IMR-90 (cell line): ENCODE measurements at regions not wholly inside any gene's neighbourhood (a gene's known extent, or its start where the extent isn't known, plus 50 kb on each side); places are given as distances from the start of the nearest gene placed in this dataset.

ENCODE experiments used
- ATAC-seq: fragments of 200-7000 bp; cut with Tn5 transposase; 2 replicates; pipeline ENCODE4 v1.9.1; 2020; ENCODE audit warnings: low read depth, mild to moderate bottlenecking, moderate library complexity
- BruUV-seq: library from RNA; stranded (reverse); fragments of 400-500 nt; replicated peaks from 2 replicates; lab custom pipeline; 2021; lab: Mats Ljungman, UMichigan
- CTCF ChIA-PET: fragments of 300-600 bp; formaldehyde crosslinking; extraction: SDS; loops from one replicate; lab custom pipeline; 2021; ENCODE audit warnings: antibody characterized with exemption; lab: Yijun Ruan, JAX
- POLR2A ChIA-PET: fragments of 300-600 bp; sonication (Branson Sonifier 250); formaldehyde crosslinking; loops from one replicate; lab custom pipeline; 2022; ENCODE audit warnings: antibody characterized with exemption; ENCODE audit not compliant: unreplicated experiment; lab: Charles Lee
- DNase-seq: peaks from one replicate; pipeline ENCODE4 v3.0.0; 2013
- H2AFZ ChIP-seq: replicated peaks from 2 replicates; pipeline ENCODE3; 2013; ENCODE audit warnings: low read length, mild to moderate bottlenecking; ENCODE audit not compliant: poor library complexity
- H2AK5ac ChIP-seq: 2 replicates; pipeline ENCODE4 v1.6.1; 2013; ENCODE audit warnings: low read depth, low read length, inconsistent platforms
- H2AK9ac ChIP-seq: replicated peaks from 2 replicates; pipeline ENCODE3; 2013; ENCODE audit warnings: mild to moderate bottlenecking, low read depth, low read length, moderate library complexity; ENCODE audit not compliant: poor library complexity
- H2BK120ac ChIP-seq: 2 replicates; pipeline ENCODE4 v1.6.1; 2013; ENCODE audit warnings: low read depth, low read length, inconsistent platforms
- H2BK15ac ChIP-seq: 3 replicates; pipeline ENCODE4 v1.6.1; 2013; ENCODE audit warnings: low read depth, low read length, inconsistent platforms
- H2BK20ac ChIP-seq: 2 replicates; pipeline ENCODE4 v1.6.1; 2013; ENCODE audit warnings: low read depth, mild to moderate bottlenecking, inconsistent platforms, low read length, moderate library complexity
- H2BK5ac ChIP-seq: 2 replicates; pipeline ENCODE4 v1.6.1; 2013; ENCODE audit warnings: mild to moderate bottlenecking, low read depth, low read length, inconsistent platforms; ENCODE audit not compliant: poor library complexity, severe bottlenecking
- H3K14ac ChIP-seq: replicated peaks from 2 replicates; pipeline ENCODE4 v1.6.1; 2013; ENCODE audit warnings: low read depth, low read length, inconsistent platforms
- H3K18ac ChIP-seq: 2 replicates; pipeline ENCODE4 v1.6.1; 2013; ENCODE audit warnings: low read depth, low read length, control low read depth
- H3K23ac ChIP-seq: 2 replicates; pipeline ENCODE4 v1.6.1; 2013; ENCODE audit warnings: low read depth, low read length, inconsistent platforms
- H3K27ac ChIP-seq: 2 replicates; pipeline ENCODE4 v1.5.1; 2013; ENCODE audit warnings: mild to moderate bottlenecking, control low read depth, low read length; ENCODE audit not compliant: insufficient read depth
- H3K27me3 ChIP-seq: 2 replicates; pipeline ENCODE4 v1.6.1; 2013; ENCODE audit warnings: low read length; ENCODE audit not compliant: control insufficient read depth, insufficient read depth
- H3K36me3 ChIP-seq: 2 replicates; pipeline ENCODE4 v1.6.1; 2013; ENCODE audit warnings: low read length, mixed read lengths; ENCODE audit not compliant: control insufficient read depth, insufficient read depth
- H3K4ac ChIP-seq: 2 replicates; pipeline ENCODE4 v1.6.1; 2013; ENCODE audit warnings: low read depth, low read length, inconsistent platforms
- H3K4me1 ChIP-seq: 2 replicates; pipeline ENCODE4 v1.6.1; 2013; ENCODE audit warnings: low read length, mixed read lengths; ENCODE audit not compliant: control insufficient read depth, insufficient read depth
- H3K4me2 ChIP-seq: 2 replicates; pipeline ENCODE4 v1.6.1; 2013; ENCODE audit warnings: low read depth, mild to moderate bottlenecking, control low read depth, low read length, moderate library complexity
- H3K4me3 ChIP-seq: 2 replicates; pipeline ENCODE4 v1.5.1; 2013; ENCODE audit warnings: low read depth, mild to moderate bottlenecking, control low read depth, low read length, moderate library complexity; ENCODE audit not compliant: insufficient read depth
- H3K56ac ChIP-seq: 2 replicates; pipeline ENCODE4 v1.6.1; 2013; ENCODE audit warnings: low read length, inconsistent platforms; ENCODE audit not compliant: insufficient read depth; ENCODE audit errors: extremely low read depth
- H3K79me1 ChIP-seq, 2 experiments: 2 replicates each; pipeline ENCODE4 v1.6.1; 2013; ENCODE audit warnings: low read length in 2 of 2, inconsistent platforms in 1 of 2, low read depth in 1 of 2
- H3K9ac ChIP-seq: 2 replicates; pipeline ENCODE4 v1.6.1; 2013; ENCODE audit warnings: low read depth, low read length, control low read depth
- H3K9me1 ChIP-seq: 2 replicates; pipeline ENCODE4 v1.6.1; 2013; ENCODE audit warnings: low read length, inconsistent platforms; ENCODE audit not compliant: insufficient read depth
- H3K9me3 ChIP-seq: 2 replicates; pipeline ENCODE4 v1.6.1; 2013; ENCODE audit warnings: low read length; ENCODE audit not compliant: control insufficient read depth, insufficient read depth
- H4K20me1 ChIP-seq: 2 replicates; pipeline ENCODE4 v1.6.1; 2013; ENCODE audit warnings: low read length, inconsistent platforms; ENCODE audit not compliant: insufficient read depth
- H4K5ac ChIP-seq: 2 replicates; pipeline ENCODE4 v1.6.1; 2013; ENCODE audit warnings: mild to moderate bottlenecking, low read depth, low read length, control low read depth
- H4K8ac ChIP-seq, 2 experiments: 2 replicates each; pipeline ENCODE4 v1.6.1; 2013; ENCODE audit warnings: low read depth in 2 of 2, low read length in 2 of 2, control low read depth in 1 of 2, inconsistent platforms in 1 of 2
- H4K91ac ChIP-seq: 2 replicates; pipeline ENCODE4 v1.6.1; 2013; ENCODE audit warnings: low read depth, low read length, inconsistent platforms; ENCODE audit not compliant: insufficient read depth
- BHLHE40 ChIP-seq: fragments of 150-350 bp; IDR thresholded peaks from 2 replicates; pipeline ENCODE4 v1.6.1; 2016; ENCODE audit warnings: mild to moderate bottlenecking, low read depth, low read length
- CHD1 ChIP-seq: IDR thresholded peaks from 2 replicates; pipeline ENCODE4 v1.6.1; 2012; ENCODE audit warnings: low read depth, low read length, improper control_type of control experiment
- FOS ChIP-seq: fragments of 150-350 bp; IDR thresholded peaks from 2 replicates; pipeline ENCODE4 v1.6.1; 2016; ENCODE audit warnings: low read depth, low read length
- MAFK ChIP-seq: IDR thresholded peaks from 2 replicates; pipeline ENCODE4 v1.6.1; 2012; ENCODE audit warnings: low read depth, low read length, improper control_type of control experiment
- MAZ ChIP-seq: IDR thresholded peaks from 2 replicates; pipeline ENCODE4 v1.6.1; 2012; ENCODE audit warnings: low read depth, mild to moderate bottlenecking, low read length, improper control_type of control experiment, moderate library complexity, borderline replicate concordance
- MXI1 ChIP-seq: IDR thresholded peaks from 2 replicates; pipeline ENCODE4 v1.6.1; 2012; ENCODE audit warnings: low read depth, mild to moderate bottlenecking, low read length, moderate library complexity, borderline replicate concordance
- NFE2L2 ChIP-seq: fragments of 150-350 bp; IDR thresholded peaks from 2 replicates; pipeline ENCODE4 v1.6.1; 2016; ENCODE audit warnings: low read depth, mild to moderate bottlenecking, low read length
- POLR2A ChIP-seq: IDR thresholded peaks from 2 replicates; pipeline ENCODE4 v1.6.1; 2012; ENCODE audit warnings: mild to moderate bottlenecking, low read depth, low read length
- RAD21 ChIP-seq: IDR thresholded peaks from 2 replicates; pipeline ENCODE4 v1.6.1; 2012; ENCODE audit warnings: low read length, improper control_type of control experiment
- RCOR1 ChIP-seq: IDR thresholded peaks from 2 replicates; pipeline ENCODE4 v1.6.1; 2012; ENCODE audit warnings: mild to moderate bottlenecking, low read length, improper control_type of control experiment; ENCODE audit not compliant: insufficient replicate concordance
- RFX5 ChIP-seq: IDR thresholded peaks from 2 replicates; pipeline ENCODE4 v1.8.0; 2012; ENCODE audit warnings: low read depth, mild to moderate bottlenecking, low read length, moderate library complexity
- SMC3 ChIP-seq: fragments of 150-350 bp; IDR thresholded peaks from 2 replicates; pipeline ENCODE4 v1.6.1; 2016; ENCODE audit warnings: low read depth, mild to moderate bottlenecking, antibody characterized with exemption, low read length, moderate library complexity
- dilution Hi-C: fragments of 300-500 bp; cut with HindIII; formaldehyde crosslinking; loops from one replicate; pipeline ENCODE4 v1.14.3; 2018; ENCODE audit warnings: low sequenced_read_pairs; ENCODE audit not compliant: unreplicated experiment
- in situ Hi-C: fragments of 300-500 bp; cut with MboI; formaldehyde crosslinking; loops from 3 replicates; pipeline ENCODE4 v1.14.3; 2019; ENCODE audit warnings: low sequenced_read_pairs, inconsistent platforms, mixed read lengths
- intact Hi-C: fragments of 100-400 bp; cut with micrococcal nuclease; formaldehyde crosslinking; loops from 2 replicates; pipeline ENCODE4 v1.10.0; 2022
- TF ChIP-seq, protein P1 (sequence below): conservative IDR thresholded peaks from 2 replicates; pipeline ENCODE4 v1.5.1; 2012; ENCODE audit warnings: mild to moderate bottlenecking, low read depth, low read length, improper control_type of control experiment
- TF ChIP-seq, protein P2 (sequence below): fragments of 150-350 bp; IDR thresholded peaks from 2 replicates; pipeline ENCODE4 v1.6.1; 2016; ENCODE audit warnings: low read depth, mild to moderate bottlenecking, low read length, moderate library complexity, borderline replicate concordance
- TF ChIP-seq, protein P3 (sequence below): fragments of 150-350 bp; IDR thresholded peaks from 2 replicates; pipeline ENCODE4 v1.6.1; 2017; ENCODE audit warnings: mild to moderate bottlenecking, antibody characterized with exemption, low read length, low read depth

DNA sequence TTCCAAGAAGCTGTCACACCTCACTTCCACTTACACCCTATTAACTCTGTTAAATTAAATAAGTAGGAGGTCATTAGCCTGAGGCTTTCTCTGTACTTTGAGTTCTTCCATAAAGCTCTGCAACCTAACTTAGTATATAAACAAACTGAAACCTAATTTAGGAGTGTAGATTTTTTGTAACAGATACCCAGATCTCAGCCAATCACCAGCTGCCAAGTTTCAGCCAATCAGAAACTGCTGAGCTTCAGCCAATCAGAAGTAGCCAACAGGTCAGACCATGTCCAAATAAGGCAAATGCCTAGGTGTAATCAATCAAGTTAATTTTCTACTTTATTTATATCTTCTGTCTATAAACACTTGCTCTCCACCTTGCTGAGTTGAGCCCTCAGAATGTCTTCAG, 142.7 kb upstream of the SULF2 start:
- no peak for DNase-seq
- Histone ChIP-seq H2BK15ac (no peak overlapping the region), H3K4me3 (no peak overlapping the region), H3K9ac (no peak overlapping the region), H3K9me3 (no peaks in the 10 kb centered on the region), H3K4me1 (no peaks in the 10 kb centered on the region; the same call in 1 of the 2 replicates), H2BK5ac (no peak overlapping the region), H2BK20ac (no peak overlapping the region), H2AK5ac (no peak overlapping the region), H4K20me1 (no peaks in the 10 kb centered on the region), H4K5ac (no peak overlapping the region), H3K56ac (no peak overlapping the region), H3K27ac (no peak overlapping the region), H3K4ac (no peak overlapping the region), H3K36me3 (no peaks in the 10 kb centered on the region), H4K91ac (no peak overlapping the region), H3K14ac (no peak overlapping the region), H3K18ac (no peak overlapping the region), H3K79me1 (no peaks in the 10 kb centered on the region), H3K4me2 (no peak overlapping the region), H2AK9ac (no peak overlapping the region), H3K9me1 (no peaks in the 10 kb centered on the region), H3K23ac (no peak overlapping the region), H3K27me3 (no peaks in the 10 kb centered on the region), H2BK120ac (no peak overlapping the region), H4K8ac (no peak overlapping the region), H2AFZ (no peak overlapping the region)
- no peak for TF ChIP-seq MAZ
- TF ChIP-seq MXI1: no peak
- TF ChIP-seq POLR2A: no peak
- no peak for TF ChIP-seq RCOR1
- TF ChIP-seq, protein P1, sequence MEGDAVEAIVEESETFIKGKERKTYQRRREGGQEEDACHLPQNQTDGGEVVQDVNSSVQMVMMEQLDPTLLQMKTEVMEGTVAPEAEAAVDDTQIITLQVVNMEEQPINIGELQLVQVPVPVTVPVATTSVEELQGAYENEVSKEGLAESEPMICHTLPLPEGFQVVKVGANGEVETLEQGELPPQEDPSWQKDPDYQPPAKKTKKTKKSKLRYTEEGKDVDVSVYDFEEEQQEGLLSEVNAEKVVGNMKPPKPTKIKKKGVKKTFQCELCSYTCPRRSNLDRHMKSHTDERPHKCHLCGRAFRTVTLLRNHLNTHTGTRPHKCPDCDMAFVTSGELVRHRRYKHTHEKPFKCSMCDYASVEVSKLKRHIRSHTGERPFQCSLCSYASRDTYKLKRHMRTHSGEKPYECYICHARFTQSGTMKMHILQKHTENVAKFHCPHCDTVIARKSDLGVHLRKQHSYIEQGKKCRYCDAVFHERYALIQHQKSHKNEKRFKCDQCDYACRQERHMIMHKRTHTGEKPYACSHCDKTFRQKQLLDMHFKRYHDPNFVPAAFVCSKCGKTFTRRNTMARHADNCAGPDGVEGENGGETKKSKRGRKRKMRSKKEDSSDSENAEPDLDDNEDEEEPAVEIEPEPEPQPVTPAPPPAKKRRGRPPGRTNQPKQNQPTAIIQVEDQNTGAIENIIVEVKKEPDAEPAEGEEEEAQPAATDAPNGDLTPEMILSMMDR: no peak
- TF ChIP-seq MAFK: no peak
- TF ChIP-seq, protein P2, sequence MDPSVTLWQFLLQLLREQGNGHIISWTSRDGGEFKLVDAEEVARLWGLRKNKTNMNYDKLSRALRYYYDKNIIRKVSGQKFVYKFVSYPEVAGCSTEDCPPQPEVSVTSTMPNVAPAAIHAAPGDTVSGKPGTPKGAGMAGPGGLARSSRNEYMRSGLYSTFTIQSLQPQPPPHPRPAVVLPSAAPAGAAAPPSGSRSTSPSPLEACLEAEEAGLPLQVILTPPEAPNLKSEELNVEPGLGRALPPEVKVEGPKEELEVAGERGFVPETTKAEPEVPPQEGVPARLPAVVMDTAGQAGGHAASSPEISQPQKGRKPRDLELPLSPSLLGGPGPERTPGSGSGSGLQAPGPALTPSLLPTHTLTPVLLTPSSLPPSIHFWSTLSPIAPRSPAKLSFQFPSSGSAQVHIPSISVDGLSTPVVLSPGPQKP: no peak
- TF ChIP-seq FOS: no peak
- TF ChIP-seq CHD1: no peak
- TF ChIP-seq RAD21: no peak
- TF ChIP-seq NFE2L2: no peak
- no peak for TF ChIP-seq RFX5
- TF ChIP-seq, protein P3, sequence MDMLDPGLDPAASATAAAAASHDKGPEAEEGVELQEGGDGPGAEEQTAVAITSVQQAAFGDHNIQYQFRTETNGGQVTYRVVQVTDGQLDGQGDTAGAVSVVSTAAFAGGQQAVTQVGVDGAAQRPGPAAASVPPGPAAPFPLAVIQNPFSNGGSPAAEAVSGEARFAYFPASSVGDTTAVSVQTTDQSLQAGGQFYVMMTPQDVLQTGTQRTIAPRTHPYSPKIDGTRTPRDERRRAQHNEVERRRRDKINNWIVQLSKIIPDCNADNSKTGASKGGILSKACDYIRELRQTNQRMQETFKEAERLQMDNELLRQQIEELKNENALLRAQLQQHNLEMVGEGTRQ: no peak
- TF ChIP-seq BHLHE40: no peak
- no peak for TF ChIP-seq SMC3
- BruUV-seq: no TSS peak
- no peak for ATAC-seq
- ChIA-PET CTCF (no interaction called here), POLR2A (no interaction called here)
- dilution Hi-C loops: no loop called here
- intact Hi-C loops: no loop called here
- in situ Hi-C loops: no loop called here
